Mucosa of descending colon (tissue), 3 donors: ENCODE measurements at regions not wholly inside any gene's neighbourhood (a gene's known extent, or its start where the extent isn't known, plus 50 kb on each side); places are given as distances from the start of the nearest gene placed in this dataset.

Source experiments
- ATAC-seq: fragments of 200-7000 bp; cut with Tn5 transposase; one replicate; pipeline ENCODE4 v1.9.1; 2020; ENCODE audit warnings: mild to moderate bottlenecking, moderate library complexity
- DNase-seq, 3 donors: peaks; one replicate each; pipeline ENCODE4 v3.0.0-alpha.2; 2020
- H3K36me3 ChIP-seq: fragments of 200-600 bp; one replicate; pipeline ENCODE4 v1.8.0; 2021; ENCODE audit warnings: low read depth, mild to moderate bottlenecking
- H3K4me1 ChIP-seq: fragments of 200-600 bp; one replicate; pipeline ENCODE4 v1.8.0; 2021; ENCODE audit warnings: low read depth, mild to moderate bottlenecking
- H3K4me3 ChIP-seq: fragments of 200-600 bp; one replicate; pipeline ENCODE4 v1.8.0; 2021; ENCODE audit warnings: mild to moderate bottlenecking
- H3K9me3 ChIP-seq: fragments of 200-600 bp; one replicate; pipeline ENCODE4 v1.8.0; 2021; ENCODE audit warnings: mild to moderate bottlenecking
- intact Hi-C, 2 donors: fragments of 100-400 bp; cut with DNase I in 1 of 2; cut with micrococcal nuclease in 1 of 2; formaldehyde crosslinking; loops; one replicate each; pipeline versions ENCODE4 v1.11.0 to v1.11.1; 2022; cut with DNase I, micrococcal nuclease
- TF ChIP-seq, protein P1 (sequence below): fragments of 200-600 bp; IDR thresholded peaks from one replicate; pipeline ENCODE4 v1.8.0; 2022; ENCODE audit warnings: antibody characterized with exemption, mild to moderate bottlenecking
- donor health status: DM: no; HTN: no; CAD: no; lungs with moderate emphysema.
- donor health status: DM: no; HTN: no; CAD: no.
- donor health status: DM: no; HTN: yes; CAD: no.

DNA sequence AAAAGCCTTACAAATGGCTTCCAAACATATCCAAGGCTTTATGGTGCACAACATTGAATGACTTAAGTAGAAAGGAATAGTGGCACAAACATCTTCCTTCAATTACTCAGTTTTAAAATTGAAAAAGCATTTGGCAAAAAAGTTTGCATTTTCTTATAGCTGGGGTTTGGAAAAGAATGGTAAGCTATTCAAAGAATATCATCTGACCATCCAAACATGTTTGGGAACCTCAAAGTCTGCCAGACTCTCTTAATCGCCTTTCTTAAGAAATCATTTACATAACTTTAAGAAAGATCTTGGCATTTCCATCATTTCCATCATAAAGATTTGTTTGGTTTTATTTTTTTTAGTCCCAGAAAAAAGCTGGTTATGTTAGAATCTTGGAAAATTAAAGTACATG, 210.1 kb upstream of the PELI2 start:
- DNase-seq = no peak
- no peak overlapping the region for H3K4me3 ChIP-seq
- no peaks in the 10 kb centered on the region for H3K9me3 ChIP-seq
- TF ChIP-seq, protein P1, sequence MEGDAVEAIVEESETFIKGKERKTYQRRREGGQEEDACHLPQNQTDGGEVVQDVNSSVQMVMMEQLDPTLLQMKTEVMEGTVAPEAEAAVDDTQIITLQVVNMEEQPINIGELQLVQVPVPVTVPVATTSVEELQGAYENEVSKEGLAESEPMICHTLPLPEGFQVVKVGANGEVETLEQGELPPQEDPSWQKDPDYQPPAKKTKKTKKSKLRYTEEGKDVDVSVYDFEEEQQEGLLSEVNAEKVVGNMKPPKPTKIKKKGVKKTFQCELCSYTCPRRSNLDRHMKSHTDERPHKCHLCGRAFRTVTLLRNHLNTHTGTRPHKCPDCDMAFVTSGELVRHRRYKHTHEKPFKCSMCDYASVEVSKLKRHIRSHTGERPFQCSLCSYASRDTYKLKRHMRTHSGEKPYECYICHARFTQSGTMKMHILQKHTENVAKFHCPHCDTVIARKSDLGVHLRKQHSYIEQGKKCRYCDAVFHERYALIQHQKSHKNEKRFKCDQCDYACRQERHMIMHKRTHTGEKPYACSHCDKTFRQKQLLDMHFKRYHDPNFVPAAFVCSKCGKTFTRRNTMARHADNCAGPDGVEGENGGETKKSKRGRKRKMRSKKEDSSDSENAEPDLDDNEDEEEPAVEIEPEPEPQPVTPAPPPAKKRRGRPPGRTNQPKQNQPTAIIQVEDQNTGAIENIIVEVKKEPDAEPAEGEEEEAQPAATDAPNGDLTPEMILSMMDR = no peak
- H3K4me1 ChIP-seq = no peaks in the 10 kb centered on the region
- no peaks in the 10 kb centered on the region for H3K36me3 ChIP-seq
- intact Hi-C loops = no loop called here
- ATAC-seq = no peak

DNA sequence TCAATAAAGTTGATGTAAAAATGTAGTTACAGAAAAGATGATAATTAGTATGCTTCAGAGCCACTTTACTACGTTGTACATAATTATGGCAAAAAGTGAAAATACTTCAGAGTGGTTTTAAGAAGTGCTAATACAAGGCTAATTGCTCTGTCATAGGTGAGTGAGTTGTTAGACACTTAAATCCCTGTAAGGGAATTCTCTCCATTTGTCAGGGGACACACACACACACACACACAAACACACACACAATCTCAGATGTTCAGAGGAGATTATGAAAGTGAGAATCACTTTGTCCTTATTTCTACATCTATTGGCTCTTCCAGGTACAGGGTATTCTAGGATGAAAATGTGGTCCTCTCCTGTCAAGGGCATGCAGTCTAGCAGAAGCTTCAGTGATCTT, 208.3 kb upstream of the PELI2 start:
- TF ChIP-seq, protein P1 = no peak
- intact Hi-C loops = no loop called here
- no peaks in the 10 kb centered on the region for H3K9me3 ChIP-seq
- H3K4me1 ChIP-seq = no peaks in the 10 kb centered on the region
- H3K4me3 ChIP-seq = no peak overlapping the region
- H3K36me3 ChIP-seq = no peaks in the 10 kb centered on the region
- no peak for DNase-seq
- ATAC-seq = no peak

DNA sequence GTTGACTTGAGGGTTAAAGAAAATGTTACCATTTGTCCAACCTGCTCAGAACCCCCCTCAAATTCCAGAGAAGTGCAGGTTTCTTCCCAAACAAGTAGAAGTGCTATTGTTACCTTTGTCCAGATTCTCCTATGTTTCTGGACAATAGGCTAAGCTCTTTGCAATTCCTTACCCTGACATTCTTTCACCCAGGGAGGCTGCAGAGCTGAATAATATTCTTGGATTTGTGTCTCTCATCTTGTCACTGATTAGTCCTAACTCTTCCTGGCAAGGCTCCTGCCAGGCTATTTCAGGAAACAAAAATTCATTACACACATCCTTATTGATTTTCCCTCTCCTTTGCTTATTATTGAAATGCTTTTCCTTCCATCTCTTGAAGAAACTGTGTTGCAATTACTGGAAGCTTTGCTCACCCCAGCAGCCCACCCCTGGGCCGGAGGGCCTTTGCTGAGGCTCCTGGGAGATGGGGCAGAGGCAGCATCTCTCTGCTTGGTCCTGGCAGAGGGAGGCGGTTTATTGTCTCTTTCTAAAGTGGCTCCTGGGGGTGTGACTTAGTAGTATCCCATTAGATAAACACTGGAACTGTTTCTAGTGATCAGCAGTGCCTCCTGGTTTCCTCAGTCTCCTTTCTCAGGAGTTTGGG, 207.5 kb upstream of the PELI2 start:
- TF ChIP-seq, protein P1 = no peak
- Histone ChIP-seq H3K4me1 (no peaks in the 10 kb centered on the region), H3K36me3 (no peaks in the 10 kb centered on the region), H3K4me3 (no peak overlapping the region), H3K9me3 (no peaks in the 10 kb centered on the region)
- DNase-seq (no peak), ATAC-seq (no peak)
- intact Hi-C loops = no loop called here

DNA sequence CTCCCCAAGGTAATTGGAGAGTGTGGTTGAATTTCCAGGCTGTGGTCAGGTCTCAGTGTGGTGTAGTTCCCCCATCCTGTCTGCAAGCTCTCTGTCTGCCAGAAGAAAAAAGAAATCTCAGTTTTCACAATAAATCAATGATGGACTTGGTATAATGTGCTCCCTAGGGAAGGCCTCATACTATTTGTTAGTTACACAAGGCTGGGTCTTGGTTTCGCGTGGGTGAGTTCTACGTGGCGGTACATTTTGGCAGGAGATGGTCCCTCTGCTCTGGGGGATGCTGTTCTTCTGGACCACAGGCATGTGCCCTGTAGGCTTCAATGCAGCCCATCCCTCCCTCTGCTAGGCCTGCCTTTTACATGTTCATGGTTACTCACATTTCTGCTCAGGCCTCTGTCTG, 206.4 kb upstream of the PELI2 start:
- intact Hi-C loops = no loop called here
- Histone ChIP-seq H3K36me3 (no peaks in the 10 kb centered on the region), H3K9me3 (no peaks in the 10 kb centered on the region), H3K4me1 (no peaks in the 10 kb centered on the region), H3K4me3 (no peak overlapping the region)
- TF ChIP-seq, protein P1 = no peak
- ATAC-seq (no peak), DNase-seq (no peak)

DNA sequence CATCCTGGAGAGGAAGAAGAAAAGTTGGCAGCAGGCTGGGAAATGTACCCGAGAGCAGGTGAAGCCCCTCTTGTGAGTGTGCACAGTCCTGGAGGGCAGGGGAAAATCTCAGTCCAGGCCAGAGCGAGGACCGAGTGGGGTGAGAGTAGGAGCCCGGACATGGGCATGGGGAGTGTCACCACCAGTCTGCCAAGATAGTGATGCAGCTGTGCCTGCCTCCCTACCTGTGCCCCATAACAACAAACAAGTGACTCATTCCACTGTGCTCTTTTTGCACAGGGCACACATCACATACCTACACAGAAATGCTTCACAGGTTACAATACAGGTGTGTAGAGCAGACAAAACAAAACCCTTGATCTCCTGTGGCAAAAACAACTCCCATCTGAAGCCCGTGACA, 205.9 kb upstream of the PELI2 start:
- intact Hi-C loops = no loop called here
- ATAC-seq (no peak), DNase-seq (no peak)
- Histone ChIP-seq H3K4me3 (no peak overlapping the region), H3K9me3 (no peaks in the 10 kb centered on the region), H3K4me1 (no peaks in the 10 kb centered on the region), H3K36me3 (no peaks in the 10 kb centered on the region)
- TF ChIP-seq, protein P1 = no peak
